GM12878 (cell line): ENCODE measurements at regions not wholly inside any gene's neighbourhood (a gene's known extent, or its start where the extent isn't known, plus 50 kb on each side); places are given as distances from the start of the nearest gene placed in this dataset.

ENCODE experiments used
- BHLHE40 ChIP-seq, 2 experiments: fragments of 450-650 bp in 1 of 2; IDR thresholded peaks; 2 replicates each; pipeline ENCODE4 v1.6.1; 2011 to 2017; ENCODE audit warnings: low read depth in 2 of 2, borderline replicate concordance in 1 of 2, improper control_type of control experiment in 1 of 2, low read length in 1 of 2, mild to moderate bottlenecking in 1 of 2
- CHD4 ChIP-seq: fragments of 200-600 bp; sonication (generic); IDR thresholded peaks from 2 replicates; pipeline ENCODE4 v1.6.1; 2016; ENCODE audit warnings: mild to moderate bottlenecking
- EED ChIP-seq: sonication (generic); IDR thresholded peaks from 2 replicates; pipeline ENCODE4 v1.6.1; 2016; ENCODE audit warnings: antibody characterized with exemption, low read depth
- IKZF1 ChIP-seq: fragments of 450-650 bp; conservative IDR thresholded peaks from 2 replicates; pipeline ENCODE4 v1.6.1; 2017; ENCODE audit warnings: antibody characterized with exemption, mild to moderate bottlenecking
- KAT2A ChIP-seq: conservative IDR thresholded peaks from 2 replicates; pipeline ENCODE4 v1.6.1; 2011; ENCODE audit warnings: low read depth, low read length; ENCODE audit not compliant: control insufficient read depth
- MEF2B ChIP-seq: fragments of 450-650 bp; IDR thresholded peaks from 2 replicates; pipeline ENCODE4 v1.6.1; 2018; ENCODE audit warnings: mild to moderate bottlenecking, moderate library complexity; ENCODE audit not compliant: partially characterized antibody, poor library complexity, severe bottlenecking
- MTA2 ChIP-seq: fragments of 450-650 bp; IDR thresholded peaks from 2 replicates; pipeline ENCODE4 v1.6.1; 2016; ENCODE audit warnings: low read depth, mild to moderate bottlenecking, moderate library complexity
- NRF1 ChIP-seq: conservative IDR thresholded peaks from 2 replicates; pipeline ENCODE4 v1.6.1; 2011; ENCODE audit warnings: mild to moderate bottlenecking, low read depth, low read length, improper control_type of control experiment
- RB1 ChIP-seq: fragments of 450-650 bp; formaldehyde crosslinking; IDR thresholded peaks from 2 replicates; pipeline ENCODE4 v1.6.1; 2017; ENCODE audit warnings: mild to moderate bottlenecking, borderline replicate concordance
- SP1 ChIP-seq: IDR thresholded peaks from one replicate; pipeline ENCODE4 v1.6.1; 2011; ENCODE audit warnings: low read depth, low read length
- SUPT20H ChIP-seq: IDR thresholded peaks from 2 replicates; pipeline ENCODE4 v1.6.1; 2011; ENCODE audit warnings: low read depth, mild to moderate bottlenecking, low read length, moderate library complexity, borderline replicate concordance; ENCODE audit not compliant: control insufficient read depth
- TARDBP ChIP-seq: IDR thresholded peaks from 2 replicates; pipeline ENCODE4 v1.6.1; 2016; ENCODE audit warnings: borderline replicate concordance
- TF ChIP-seq, protein P1 (sequence below): IDR thresholded peaks from 2 replicates; pipeline ENCODE4 v1.6.1; 2011; ENCODE audit warnings: low read depth, low read length, improper control_type of control experiment, borderline replicate concordance
- TF ChIP-seq, protein P2 (sequence below): fragments of 450-650 bp; IDR thresholded peaks from 2 replicates; pipeline ENCODE4 v1.6.1; 2017; ENCODE audit warnings: mild to moderate bottlenecking, low read depth, inconsistent platforms; ENCODE audit not compliant: poor library complexity, severe bottlenecking
- TF ChIP-seq, protein P3 (sequence below): fragments of 450-650 bp; IDR thresholded peaks from 2 replicates; pipeline ENCODE4 v1.6.1; 2017; ENCODE audit warnings: antibody characterized with exemption, mild to moderate bottlenecking, moderate library complexity
- TF ChIP-seq, protein P4 (sequence below): fragments of 450-650 bp; formaldehyde crosslinking; IDR thresholded peaks from 2 replicates; pipeline ENCODE4 v1.4.0; 2022; ENCODE audit warnings: mild to moderate bottlenecking, moderate library complexity
- TF ChIP-seq, protein P5 (sequence below): fragments of 450-650 bp; IDR thresholded peaks from 2 replicates; pipeline ENCODE4 v1.6.1; 2017; ENCODE audit warnings: low read depth, mild to moderate bottlenecking, moderate library complexity
- TF ChIP-seq, protein P6 (sequence below): fragments of 450-650 bp; IDR thresholded peaks from 2 replicates; pipeline ENCODE4 v1.6.1; 2017; ENCODE audit warnings: borderline replicate concordance

DNA sequence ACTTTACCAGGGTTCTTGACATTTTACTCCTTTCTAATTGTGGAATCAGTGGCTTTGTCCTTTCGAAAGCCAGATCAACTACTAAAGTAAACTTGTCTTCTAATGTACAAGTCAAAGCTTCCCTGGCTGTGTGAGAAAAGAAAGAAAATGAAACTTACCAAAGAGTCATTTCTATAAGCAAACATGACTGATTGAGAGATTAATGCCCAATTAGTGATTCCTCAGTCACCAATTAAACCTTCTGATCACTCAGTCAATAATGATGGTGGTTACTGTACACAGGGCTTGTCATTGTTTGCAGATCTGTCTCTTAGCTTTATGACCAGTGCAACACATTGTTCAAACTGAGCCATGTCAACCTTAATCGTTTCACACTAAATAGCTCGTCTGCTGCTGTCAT is 1168.4 kb upstream of the CITED2 start (continued):
- TF ChIP-seq, protein P1, sequence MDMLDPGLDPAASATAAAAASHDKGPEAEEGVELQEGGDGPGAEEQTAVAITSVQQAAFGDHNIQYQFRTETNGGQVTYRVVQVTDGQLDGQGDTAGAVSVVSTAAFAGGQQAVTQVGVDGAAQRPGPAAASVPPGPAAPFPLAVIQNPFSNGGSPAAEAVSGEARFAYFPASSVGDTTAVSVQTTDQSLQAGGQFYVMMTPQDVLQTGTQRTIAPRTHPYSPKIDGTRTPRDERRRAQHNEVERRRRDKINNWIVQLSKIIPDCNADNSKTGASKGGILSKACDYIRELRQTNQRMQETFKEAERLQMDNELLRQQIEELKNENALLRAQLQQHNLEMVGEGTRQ: no peak
- TF ChIP-seq KAT2A: no peak
- peak; percentile 75 for TF ChIP-seq MEF2B
- TF ChIP-seq NRF1: no peak
- no peak for TF ChIP-seq RB1
- no peak for TF ChIP-seq TARDBP
- TF ChIP-seq, protein P2, sequence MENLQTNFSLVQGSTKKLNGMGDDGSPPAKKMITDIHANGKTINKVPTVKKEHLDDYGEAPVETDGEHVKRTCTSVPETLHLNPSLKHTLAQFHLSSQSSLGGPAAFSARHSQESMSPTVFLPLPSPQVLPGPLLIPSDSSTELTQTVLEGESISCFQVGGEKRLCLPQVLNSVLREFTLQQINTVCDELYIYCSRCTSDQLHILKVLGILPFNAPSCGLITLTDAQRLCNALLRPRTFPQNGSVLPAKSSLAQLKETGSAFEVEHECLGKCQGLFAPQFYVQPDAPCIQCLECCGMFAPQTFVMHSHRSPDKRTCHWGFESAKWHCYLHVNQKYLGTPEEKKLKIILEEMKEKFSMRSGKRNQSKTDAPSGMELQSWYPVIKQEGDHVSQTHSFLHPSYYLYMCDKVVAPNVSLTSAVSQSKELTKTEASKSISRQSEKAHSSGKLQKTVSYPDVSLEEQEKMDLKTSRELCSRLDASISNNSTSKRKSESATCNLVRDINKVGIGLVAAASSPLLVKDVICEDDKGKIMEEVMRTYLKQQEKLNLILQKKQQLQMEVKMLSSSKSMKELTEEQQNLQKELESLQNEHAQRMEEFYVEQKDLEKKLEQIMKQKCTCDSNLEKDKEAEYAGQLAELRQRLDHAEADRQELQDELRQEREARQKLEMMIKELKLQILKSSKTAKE: peak; percentile 67
- TF ChIP-seq EED: no peak
- TF ChIP-seq, protein P3, sequence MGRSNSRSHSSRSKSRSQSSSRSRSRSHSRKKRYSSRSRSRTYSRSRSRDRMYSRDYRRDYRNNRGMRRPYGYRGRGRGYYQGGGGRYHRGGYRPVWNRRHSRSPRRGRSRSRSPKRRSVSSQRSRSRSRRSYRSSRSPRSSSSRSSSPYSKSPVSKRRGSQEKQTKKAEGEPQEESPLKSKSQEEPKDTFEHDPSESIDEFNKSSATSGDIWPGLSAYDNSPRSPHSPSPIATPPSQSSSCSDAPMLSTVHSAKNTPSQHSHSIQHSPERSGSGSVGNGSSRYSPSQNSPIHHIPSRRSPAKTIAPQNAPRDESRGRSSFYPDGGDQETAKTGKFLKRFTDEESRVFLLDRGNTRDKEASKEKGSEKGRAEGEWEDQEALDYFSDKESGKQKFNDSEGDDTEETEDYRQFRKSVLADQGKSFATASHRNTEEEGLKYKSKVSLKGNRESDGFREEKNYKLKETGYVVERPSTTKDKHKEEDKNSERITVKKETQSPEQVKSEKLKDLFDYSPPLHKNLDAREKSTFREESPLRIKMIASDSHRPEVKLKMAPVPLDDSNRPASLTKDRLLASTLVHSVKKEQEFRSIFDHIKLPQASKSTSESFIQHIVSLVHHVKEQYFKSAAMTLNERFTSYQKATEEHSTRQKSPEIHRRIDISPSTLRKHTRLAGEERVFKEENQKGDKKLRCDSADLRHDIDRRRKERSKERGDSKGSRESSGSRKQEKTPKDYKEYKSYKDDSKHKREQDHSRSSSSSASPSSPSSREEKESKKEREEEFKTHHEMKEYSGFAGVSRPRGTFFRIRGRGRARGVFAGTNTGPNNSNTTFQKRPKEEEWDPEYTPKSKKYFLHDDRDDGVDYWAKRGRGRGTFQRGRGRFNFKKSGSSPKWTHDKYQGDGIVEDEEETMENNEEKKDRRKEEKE: no peak
- TF ChIP-seq SP1: no peak
- no peak for TF ChIP-seq SUPT20H
- TF ChIP-seq, protein P4, sequence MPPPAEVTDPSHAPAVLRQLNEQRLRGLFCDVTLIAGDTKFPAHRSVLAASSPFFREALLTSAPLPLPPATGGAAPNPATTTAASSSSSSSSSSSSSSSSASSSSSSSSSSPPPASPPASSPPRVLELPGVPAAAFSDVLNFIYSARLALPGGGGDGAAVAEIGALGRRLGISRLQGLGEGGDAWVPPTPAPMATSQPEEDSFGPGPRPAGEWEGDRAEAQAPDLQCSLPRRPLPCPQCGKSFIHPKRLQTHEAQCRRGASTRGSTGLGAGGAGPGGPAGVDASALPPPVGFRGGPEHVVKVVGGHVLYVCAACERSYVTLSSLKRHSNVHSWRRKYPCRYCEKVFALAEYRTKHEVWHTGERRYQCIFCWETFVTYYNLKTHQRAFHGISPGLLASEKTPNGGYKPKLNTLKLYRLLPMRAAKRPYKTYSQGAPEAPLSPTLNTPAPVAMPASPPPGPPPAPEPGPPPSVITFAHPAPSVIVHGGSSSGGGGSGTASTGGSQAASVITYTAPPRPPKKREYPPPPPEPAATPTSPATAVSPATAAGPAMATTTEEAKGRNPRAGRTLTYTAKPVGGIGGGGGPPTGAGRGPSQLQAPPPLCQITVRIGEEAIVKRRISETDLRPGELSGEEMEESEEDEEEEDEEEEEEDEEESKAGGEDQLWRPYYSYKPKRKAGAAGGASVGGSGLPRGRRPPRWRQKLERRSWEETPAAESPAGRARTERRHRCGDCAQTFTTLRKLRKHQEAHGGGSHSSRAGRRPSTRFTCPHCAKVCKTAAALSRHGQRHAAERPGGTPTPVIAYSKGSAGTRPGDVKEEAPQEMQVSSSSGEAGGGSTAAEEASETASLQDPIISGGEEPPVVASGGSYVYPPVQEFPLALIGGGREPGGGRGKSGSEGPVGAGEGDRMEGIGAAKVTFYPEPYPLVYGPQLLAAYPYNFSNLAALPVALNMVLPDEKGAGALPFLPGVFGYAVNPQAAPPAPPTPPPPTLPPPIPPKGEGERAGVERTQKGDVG (CRISPR knock-in tag): no peak
- peak; percentile 100 for TF ChIP-seq MTA2
- peak; percentile 79 for TF ChIP-seq IKZF1
- TF ChIP-seq BHLHE40 (IDR thresholded peaks at IDR 0.05; ENCODE audit: borderline replicate concordance in 1 of 2, low read depth in 2 of 2, low read length in 1 of 2): peak in 1 of 2 experiments; percentile 59; a peak in 2 of 4 replicates
- no peak for TF ChIP-seq CHD4
- TF ChIP-seq, protein P5, sequence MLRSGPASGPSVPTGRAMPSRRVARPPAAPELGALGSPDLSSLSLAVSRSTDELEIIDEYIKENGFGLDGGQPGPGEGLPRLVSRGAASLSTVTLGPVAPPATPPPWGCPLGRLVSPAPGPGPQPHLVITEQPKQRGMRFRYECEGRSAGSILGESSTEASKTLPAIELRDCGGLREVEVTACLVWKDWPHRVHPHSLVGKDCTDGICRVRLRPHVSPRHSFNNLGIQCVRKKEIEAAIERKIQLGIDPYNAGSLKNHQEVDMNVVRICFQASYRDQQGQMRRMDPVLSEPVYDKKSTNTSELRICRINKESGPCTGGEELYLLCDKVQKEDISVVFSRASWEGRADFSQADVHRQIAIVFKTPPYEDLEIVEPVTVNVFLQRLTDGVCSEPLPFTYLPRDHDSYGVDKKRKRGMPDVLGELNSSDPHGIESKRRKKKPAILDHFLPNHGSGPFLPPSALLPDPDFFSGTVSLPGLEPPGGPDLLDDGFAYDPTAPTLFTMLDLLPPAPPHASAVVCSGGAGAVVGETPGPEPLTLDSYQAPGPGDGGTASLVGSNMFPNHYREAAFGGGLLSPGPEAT: peak; percentile 77; the same call in 1 of the 2 replicates
- TF ChIP-seq, protein P6, sequence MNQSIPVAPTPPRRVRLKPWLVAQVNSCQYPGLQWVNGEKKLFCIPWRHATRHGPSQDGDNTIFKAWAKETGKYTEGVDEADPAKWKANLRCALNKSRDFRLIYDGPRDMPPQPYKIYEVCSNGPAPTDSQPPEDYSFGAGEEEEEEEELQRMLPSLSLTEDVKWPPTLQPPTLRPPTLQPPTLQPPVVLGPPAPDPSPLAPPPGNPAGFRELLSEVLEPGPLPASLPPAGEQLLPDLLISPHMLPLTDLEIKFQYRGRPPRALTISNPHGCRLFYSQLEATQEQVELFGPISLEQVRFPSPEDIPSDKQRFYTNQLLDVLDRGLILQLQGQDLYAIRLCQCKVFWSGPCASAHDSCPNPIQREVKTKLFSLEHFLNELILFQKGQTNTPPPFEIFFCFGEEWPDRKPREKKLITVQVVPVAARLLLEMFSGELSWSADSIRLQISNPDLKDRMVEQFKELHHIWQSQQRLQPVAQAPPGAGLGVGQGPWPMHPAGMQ: no peak
